H1 (cell line): ENCODE measurements at regions not wholly inside any gene's neighbourhood (a gene's known extent, or its start where the extent isn't known, plus 50 kb on each side); places are given as distances from the start of the nearest gene placed in this dataset.

Experiments used
- BRCA1 ChIP-seq: IDR thresholded peaks from 2 replicates; pipeline ENCODE4 v1.6.1; 2012; ENCODE audit warnings: low read depth, low read length, improper control_type of control experiment
- EZH2 ChIP-seq: fragments of 200-600 bp; sonication (generic); IDR thresholded peaks from 2 replicates; pipeline ENCODE4 v1.7.1; 2012; ENCODE audit warnings: low read depth, mild to moderate bottlenecking, moderate library complexity, low read length, inconsistent platforms; ENCODE audit not compliant: severe bottlenecking
- FOSL1 ChIP-seq: IDR thresholded peaks from 2 replicates; pipeline ENCODE4 v1.6.1; 2011; ENCODE audit warnings: mild to moderate bottlenecking, low read depth, low read length, moderate library complexity; ENCODE audit not compliant: insufficient read depth
- RXRA ChIP-seq: IDR thresholded peaks from 2 replicates; pipeline ENCODE4 v1.6.1; 2011; ENCODE audit warnings: low read depth, mild to moderate bottlenecking, low read length, moderate library complexity; ENCODE audit not compliant: insufficient read depth
- SAP30 ChIP-seq: fragments of 300-600 bp; sonication (generic); IDR thresholded peaks from 2 replicates; pipeline ENCODE4 v1.7.1; 2012; ENCODE audit warnings: low read length, moderate library complexity, mild to moderate bottlenecking, inconsistent platforms; ENCODE audit not compliant: insufficient read depth, insufficient replicate concordance

- TF ChIP-seq EZH2 = no peak
- no peak for TF ChIP-seq RXRA
- no peak for TF ChIP-seq SAP30
- no peak for TF ChIP-seq BRCA1
- TF ChIP-seq FOSL1 = no peak
Observed at GRCh38 chr12:116504438-116504837, 54.7 kb upstream of the MAP1LC3B2 start (continued).
